ENCODE measurements at regions not wholly inside any gene's neighbourhood (a gene's known extent, or its start where the extent isn't known, plus 50 kb on each side); places are given as distances from the start of the nearest gene placed in this dataset.

- Mint-ChIP-seq H3K9me3 (no peaks in the 10 kb centered on the region), H3K36me3 (ENCODE audit: low read depth) (no peaks in the 10 kb centered on the region), H3K4me1 (ENCODE audit: low read depth) (peaks cover 17% of the 10 kb centered on the region), H3K27me3 (ENCODE audit: low read depth) (no peaks in the 10 kb centered on the region), H3K4me3 (no peak overlapping the region), H3K27ac (no peak overlapping the region)
These were observed 354.8 kb upstream of the TBL1XR1 start for GRCh38 chr3:177552051-177552450.

DNA sequence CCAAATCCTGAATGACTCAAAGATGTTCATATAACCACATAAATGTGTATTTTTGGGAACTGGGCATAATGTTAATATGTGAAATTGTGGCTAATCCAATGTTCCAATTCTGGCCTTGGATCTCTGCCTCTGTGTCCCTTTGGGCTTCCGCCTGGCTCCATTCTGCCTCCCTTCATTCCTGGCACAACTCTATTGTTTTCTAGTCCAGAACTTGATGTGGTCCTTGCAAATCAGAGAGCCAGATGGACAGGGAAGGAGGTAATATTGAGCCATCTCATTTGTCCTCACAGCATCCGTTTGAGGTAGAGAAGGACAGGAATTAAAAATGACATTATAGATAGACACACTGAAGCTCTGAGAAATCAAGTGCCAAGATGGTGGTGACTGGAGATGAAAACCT, 355.7 kb upstream of the TBL1XR1 start:
- no peaks in the 10 kb centered on the region for H3K27me3 Mint-ChIP-seq (ENCODE audit: low read depth)
- H3K9me3 Mint-ChIP-seq, result no peaks in the 10 kb centered on the region
- H3K27ac Mint-ChIP-seq, result no peak overlapping the region
- no peaks in the 10 kb centered on the region for H3K36me3 Mint-ChIP-seq (ENCODE audit: low read depth)
- no peak overlapping the region for H3K4me3 Mint-ChIP-seq
- peaks cover 15% of the 10 kb centered on the region for H3K4me1 Mint-ChIP-seq (ENCODE audit: low read depth)

- H3K36me3 Mint-ChIP-seq (ENCODE audit: low read depth), result no peaks in the 10 kb centered on the region
- peaks cover 15% of the 10 kb centered on the region for H3K4me1 Mint-ChIP-seq (ENCODE audit: low read depth)
- no peaks in the 10 kb centered on the region for H3K9me3 Mint-ChIP-seq
- H3K4me3 Mint-ChIP-seq, result no peak overlapping the region
- H3K27me3 Mint-ChIP-seq (ENCODE audit: low read depth), result no peaks in the 10 kb centered on the region
- no peak overlapping the region for H3K27ac Mint-ChIP-seq
These were observed 356.3 kb upstream of the TBL1XR1 start for GRCh38 chr3:177553579-177553978.

DNA sequence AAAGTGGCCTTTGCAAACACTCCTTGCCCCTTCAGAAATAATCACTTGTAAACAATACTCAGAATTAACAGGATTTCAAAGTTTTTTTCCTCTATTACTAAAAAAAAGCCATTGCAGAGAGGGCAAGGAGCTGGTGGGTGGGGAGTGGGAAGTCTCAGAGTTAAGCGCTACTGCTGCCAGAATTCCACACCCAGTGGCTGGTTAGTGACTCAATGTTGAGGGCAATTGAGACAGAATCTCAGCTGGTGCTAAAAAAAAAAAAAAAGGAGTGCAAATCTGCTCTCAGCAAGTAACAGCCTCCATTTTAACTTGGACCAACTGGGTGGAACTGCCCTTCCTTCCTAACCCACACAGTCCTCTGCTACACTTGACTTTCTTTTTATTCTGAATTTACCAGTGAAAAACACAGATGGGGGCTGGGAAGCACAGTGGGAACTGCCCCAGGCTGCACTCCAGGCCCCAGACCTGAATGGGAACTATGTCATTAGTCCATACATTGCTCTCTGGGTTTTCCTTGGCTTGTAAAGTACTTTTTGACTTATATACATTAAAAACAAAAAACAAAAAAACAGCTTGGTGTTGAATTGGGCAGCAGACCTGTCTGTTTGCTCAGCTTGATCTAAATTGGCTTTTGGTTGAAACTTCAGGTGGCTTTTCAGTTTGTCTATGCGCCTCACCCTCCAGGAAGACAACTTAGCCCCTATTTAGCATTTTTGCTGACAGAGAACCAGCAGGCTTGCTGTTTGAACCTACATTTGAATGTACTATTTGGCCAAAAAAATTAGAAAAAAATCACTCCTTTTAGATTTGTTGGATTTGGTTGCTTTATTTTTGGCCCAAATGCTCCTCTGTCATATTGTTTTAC, 357.8 kb upstream of the TBL1XR1 start:
- H3K36me3 Mint-ChIP-seq (ENCODE audit: low read depth), result no peaks in the 10 kb centered on the region
- no peak overlapping the region for H3K4me3 Mint-ChIP-seq
- no peak overlapping the region for H3K27ac Mint-ChIP-seq
- no peaks in the 10 kb centered on the region for H3K27me3 Mint-ChIP-seq (ENCODE audit: low read depth)
- H3K4me1 Mint-ChIP-seq (ENCODE audit: low read depth), result peaks cover 15% of the 10 kb centered on the region
- no peaks in the 10 kb centered on the region for H3K9me3 Mint-ChIP-seq

- no peaks in the 10 kb centered on the region for H3K36me3 Mint-ChIP-seq (ENCODE audit: low read depth)
- no peak overlapping the region for H3K4me3 Mint-ChIP-seq
- peaks cover 6% of the 10 kb centered on the region for H3K4me1 Mint-ChIP-seq (ENCODE audit: low read depth)
- no peak overlapping the region for H3K27ac Mint-ChIP-seq
- no peaks in the 10 kb centered on the region for H3K27me3 Mint-ChIP-seq (ENCODE audit: low read depth)
- H3K9me3 Mint-ChIP-seq, result no peaks in the 10 kb centered on the region
These were observed 360.3 kb upstream of the TBL1XR1 start for GRCh38 chr3:177557548-177557947.

DNA sequence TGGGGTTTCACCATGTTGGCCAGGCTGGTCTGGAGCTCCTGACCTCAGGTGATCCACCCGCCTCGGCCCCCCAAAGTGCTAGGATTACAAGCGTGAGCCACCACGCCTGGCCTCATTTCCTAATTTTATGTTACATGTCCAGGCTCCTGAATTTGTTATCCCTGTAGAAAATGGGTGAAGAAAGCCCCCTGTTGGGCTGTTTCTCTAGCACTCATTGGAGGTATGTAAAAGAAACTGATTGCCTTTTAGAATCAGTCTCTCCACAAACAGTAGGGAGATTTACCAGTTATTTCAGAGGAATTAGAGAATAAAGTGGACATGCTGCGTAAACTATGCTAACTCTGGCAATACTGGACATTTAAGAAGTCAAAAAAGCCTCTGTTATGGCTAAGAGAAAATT, 364.1 kb upstream of the TBL1XR1 start:
- Mint-ChIP-seq H3K4me1 (ENCODE audit: low read depth) (no peaks in the 10 kb centered on the region), H3K27ac (no peak overlapping the region), H3K36me3 (ENCODE audit: low read depth) (no peaks in the 10 kb centered on the region), H3K9me3 (no peaks in the 10 kb centered on the region), H3K27me3 (ENCODE audit: low read depth) (no peaks in the 10 kb centered on the region), H3K4me3 (no peak overlapping the region)

DNA sequence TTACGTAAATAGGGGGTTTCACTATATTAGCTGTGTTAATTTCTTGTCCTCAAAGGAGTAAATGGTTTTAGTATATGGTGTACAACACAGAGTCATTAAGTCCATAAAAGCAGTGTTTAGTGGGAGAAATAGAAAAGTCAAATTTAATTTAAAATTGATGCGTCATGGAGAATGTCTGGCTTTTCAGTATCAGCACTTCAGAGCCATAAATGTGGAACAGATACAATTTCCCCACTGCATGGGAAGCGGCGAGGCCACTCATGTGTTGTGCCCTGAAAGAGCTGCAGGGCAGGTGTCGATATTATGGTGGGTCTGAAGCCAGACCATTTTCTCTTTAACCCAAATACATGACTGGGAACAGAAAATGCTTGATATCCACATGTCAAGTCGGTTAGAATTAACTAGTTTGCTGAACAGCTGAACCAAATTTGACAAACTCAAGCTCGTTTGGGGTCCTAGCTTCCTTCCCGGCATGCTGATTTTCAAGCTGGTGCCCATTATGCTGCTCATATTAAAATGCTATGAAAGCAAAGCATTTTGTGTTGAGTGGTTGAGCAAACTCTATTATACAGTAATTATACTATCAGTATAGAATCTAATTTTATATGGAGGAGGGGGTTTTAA, 364.6 kb upstream of the TBL1XR1 start:
- Mint-ChIP-seq H3K4me1 (ENCODE audit: low read depth) (no peaks in the 10 kb centered on the region), H3K9me3 (no peaks in the 10 kb centered on the region), H3K27me3 (ENCODE audit: low read depth) (no peaks in the 10 kb centered on the region), H3K36me3 (ENCODE audit: low read depth) (no peaks in the 10 kb centered on the region), H3K4me3 (no peak overlapping the region), H3K27ac (no peak overlapping the region)

DNA sequence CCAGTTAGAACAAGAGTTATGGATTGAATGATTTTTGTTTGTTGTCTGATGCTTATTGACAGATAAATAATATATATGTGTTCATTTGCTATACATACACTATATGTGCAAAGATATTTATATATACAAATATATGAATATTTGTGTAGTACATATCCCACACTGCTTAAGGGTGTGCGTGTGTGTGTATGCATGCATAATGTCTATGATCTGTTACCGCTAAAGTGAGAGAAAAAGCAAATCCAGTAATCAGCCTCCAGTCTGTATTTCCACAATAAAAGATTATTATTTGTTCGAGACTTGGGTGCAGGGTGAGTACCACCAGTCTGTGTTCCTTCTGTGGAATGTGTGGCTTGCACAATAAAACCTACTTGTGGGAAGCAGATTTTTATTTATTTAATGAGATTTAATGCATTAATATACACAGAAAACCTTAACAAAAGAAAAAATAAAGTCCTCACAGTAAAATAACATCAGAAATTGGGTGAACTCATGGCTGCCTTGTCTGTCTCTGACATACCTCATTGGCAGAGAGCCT, 366.0 kb upstream of the TBL1XR1 start:
- no peaks in the 10 kb centered on the region for H3K9me3 Mint-ChIP-seq
- H3K4me3 Mint-ChIP-seq, result no peak overlapping the region
- no peak overlapping the region for H3K27ac Mint-ChIP-seq
- H3K27me3 Mint-ChIP-seq (ENCODE audit: low read depth), result no peaks in the 10 kb centered on the region
- H3K4me1 Mint-ChIP-seq (ENCODE audit: low read depth), result no peaks in the 10 kb centered on the region
- no peaks in the 10 kb centered on the region for H3K36me3 Mint-ChIP-seq (ENCODE audit: low read depth)

- Mint-ChIP-seq H3K4me1 (ENCODE audit: low read depth) (no peaks in the 10 kb centered on the region), H3K36me3 (ENCODE audit: low read depth) (no peaks in the 10 kb centered on the region), H3K4me3 (no peak overlapping the region), H3K9me3 (no peaks in the 10 kb centered on the region), H3K27ac (no peak overlapping the region), H3K27me3 (ENCODE audit: low read depth) (no peaks in the 10 kb centered on the region)
These were observed 366.5 kb upstream of the TBL1XR1 start for GRCh38 chr3:177563792-177564191.

- peaks cover 8% of the 10 kb centered on the region for H3K9me3 Mint-ChIP-seq
- H3K4me1 Mint-ChIP-seq (ENCODE audit: low read depth), result peaks cover 3% of the 10 kb centered on the region
- no peaks in the 10 kb centered on the region for H3K36me3 Mint-ChIP-seq (ENCODE audit: low read depth)
- no peaks in the 10 kb centered on the region for H3K27me3 Mint-ChIP-seq (ENCODE audit: low read depth)
- no peak overlapping the region for H3K4me3 Mint-ChIP-seq
- H3K27ac Mint-ChIP-seq, result no peak overlapping the region
These were observed 368.7 kb upstream of the TBL1XR1 start for GRCh38 chr3:177565981-177566380.

DNA sequence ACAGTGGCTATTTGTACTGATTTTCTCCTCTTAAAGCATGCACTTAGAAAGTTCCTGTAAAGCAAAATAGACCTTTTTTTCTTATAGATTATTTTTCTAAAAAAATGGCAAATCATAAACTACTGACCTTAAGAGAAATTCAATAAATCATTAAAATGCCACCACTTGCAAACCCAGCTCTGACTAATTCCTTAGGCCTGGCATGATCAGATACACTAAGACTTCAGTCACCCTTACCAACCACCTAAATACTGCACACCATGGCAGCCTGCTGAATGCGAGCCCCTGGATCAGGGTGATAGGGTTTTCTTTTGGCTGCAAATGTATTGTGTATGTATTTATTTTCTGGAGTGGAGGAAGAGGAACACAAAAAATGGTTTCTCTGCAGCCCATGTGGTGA, 370.6 kb upstream of the TBL1XR1 start:
- H3K36me3 Mint-ChIP-seq (ENCODE audit: low read depth), result no peaks in the 10 kb centered on the region
- no peaks in the 10 kb centered on the region for H3K27me3 Mint-ChIP-seq (ENCODE audit: low read depth)
- H3K4me3 Mint-ChIP-seq, result no peak overlapping the region
- no peak overlapping the region for H3K27ac Mint-ChIP-seq
- H3K9me3 Mint-ChIP-seq, result peaks cover 8% of the 10 kb centered on the region
- peaks cover 3% of the 10 kb centered on the region for H3K4me1 Mint-ChIP-seq (ENCODE audit: low read depth)

GRCh38 chr3:177569193-177569592, 371.9 kb upstream of the TBL1XR1 start:
- no peak overlapping the region for H3K27ac Mint-ChIP-seq
- H3K4me3 Mint-ChIP-seq, result no peak overlapping the region
- H3K27me3 Mint-ChIP-seq (ENCODE audit: low read depth), result no peaks in the 10 kb centered on the region
- H3K4me1 Mint-ChIP-seq (ENCODE audit: low read depth), result peaks cover 3% of the 10 kb centered on the region
- no peaks in the 10 kb centered on the region for H3K36me3 Mint-ChIP-seq (ENCODE audit: low read depth)
- H3K9me3 Mint-ChIP-seq, result peaks cover 8% of the 10 kb centered on the region

- no peaks in the 10 kb centered on the region for H3K27me3 Mint-ChIP-seq (ENCODE audit: low read depth)
- no peak overlapping the region for H3K4me3 Mint-ChIP-seq
- H3K9me3 Mint-ChIP-seq, result peaks cover 8% of the 10 kb centered on the region
- H3K4me1 Mint-ChIP-seq (ENCODE audit: low read depth), result peaks cover 3% of the 10 kb centered on the region
- no peaks in the 10 kb centered on the region for H3K36me3 Mint-ChIP-seq (ENCODE audit: low read depth)
- H3K27ac Mint-ChIP-seq, result no peak overlapping the region
These were observed 372.8 kb upstream of the TBL1XR1 start for GRCh38 chr3:177569875-177570657.

DNA sequence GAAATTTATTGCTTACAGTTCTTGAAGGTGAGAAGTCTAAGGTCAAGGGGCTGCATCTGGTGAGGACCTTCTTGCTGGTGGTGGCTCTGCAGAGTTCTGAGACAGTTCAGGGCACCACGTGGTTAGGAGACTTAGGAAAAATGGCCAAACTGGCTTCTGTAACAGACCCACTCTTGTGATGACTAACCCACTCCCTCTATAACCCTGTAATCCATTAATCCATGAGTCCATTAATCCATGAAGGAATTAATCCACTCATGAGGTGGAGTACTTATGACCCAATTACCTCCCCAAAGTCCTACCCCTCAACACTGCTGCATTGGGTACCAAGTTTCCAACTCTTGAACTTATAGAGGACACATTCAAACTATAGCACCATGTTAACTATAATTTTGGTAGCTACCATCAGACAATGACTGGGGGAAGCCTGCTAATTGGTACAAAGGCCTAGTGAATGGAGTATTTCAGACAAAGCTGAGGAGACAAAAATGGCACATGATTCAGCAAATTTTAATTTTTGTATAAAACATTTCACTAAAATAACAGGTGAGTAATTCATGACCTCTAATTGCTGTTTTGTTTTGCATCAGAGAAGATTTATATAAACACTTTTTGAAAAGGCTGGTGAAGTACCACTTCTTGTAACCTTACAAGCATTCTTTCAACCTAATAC, 374.1 kb upstream of the TBL1XR1 start:
- H3K9me3 Mint-ChIP-seq, result peaks cover 8% of the 10 kb centered on the region
- H3K27me3 Mint-ChIP-seq (ENCODE audit: low read depth), result no peaks in the 10 kb centered on the region
- H3K4me3 Mint-ChIP-seq, result no peak overlapping the region
- no peaks in the 10 kb centered on the region for H3K36me3 Mint-ChIP-seq (ENCODE audit: low read depth)
- H3K4me1 Mint-ChIP-seq (ENCODE audit: low read depth), result peaks cover 3% of the 10 kb centered on the region
- no peak overlapping the region for H3K27ac Mint-ChIP-seq
